ENCODE measurements at regions not wholly inside any gene's neighbourhood (a gene's known extent, or its start where the extent isn't known, plus 50 kb on each side); places are given as distances from the start of the nearest gene placed in this dataset.

DNA sequence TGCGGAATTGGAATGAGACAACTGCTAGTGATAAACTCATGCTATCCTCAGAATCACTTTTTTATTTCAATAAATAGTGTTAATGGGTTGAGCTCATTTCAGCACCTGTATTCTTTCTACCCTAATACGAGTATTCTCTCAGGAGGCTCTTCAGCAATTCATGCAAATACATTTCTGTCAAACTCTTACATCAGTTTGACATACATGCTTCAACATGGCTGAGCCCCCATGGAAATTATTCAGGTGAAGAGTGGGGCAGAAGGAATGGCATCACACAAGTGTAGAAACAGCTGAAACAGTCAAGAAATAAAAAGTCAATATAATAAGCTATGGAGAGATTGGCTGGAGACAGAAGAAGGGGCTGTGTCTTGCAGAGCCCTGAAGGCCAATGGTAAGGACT lies 77.8 kb upstream of the SNX19 start:
- TF ChIP-seq, protein P1, sequence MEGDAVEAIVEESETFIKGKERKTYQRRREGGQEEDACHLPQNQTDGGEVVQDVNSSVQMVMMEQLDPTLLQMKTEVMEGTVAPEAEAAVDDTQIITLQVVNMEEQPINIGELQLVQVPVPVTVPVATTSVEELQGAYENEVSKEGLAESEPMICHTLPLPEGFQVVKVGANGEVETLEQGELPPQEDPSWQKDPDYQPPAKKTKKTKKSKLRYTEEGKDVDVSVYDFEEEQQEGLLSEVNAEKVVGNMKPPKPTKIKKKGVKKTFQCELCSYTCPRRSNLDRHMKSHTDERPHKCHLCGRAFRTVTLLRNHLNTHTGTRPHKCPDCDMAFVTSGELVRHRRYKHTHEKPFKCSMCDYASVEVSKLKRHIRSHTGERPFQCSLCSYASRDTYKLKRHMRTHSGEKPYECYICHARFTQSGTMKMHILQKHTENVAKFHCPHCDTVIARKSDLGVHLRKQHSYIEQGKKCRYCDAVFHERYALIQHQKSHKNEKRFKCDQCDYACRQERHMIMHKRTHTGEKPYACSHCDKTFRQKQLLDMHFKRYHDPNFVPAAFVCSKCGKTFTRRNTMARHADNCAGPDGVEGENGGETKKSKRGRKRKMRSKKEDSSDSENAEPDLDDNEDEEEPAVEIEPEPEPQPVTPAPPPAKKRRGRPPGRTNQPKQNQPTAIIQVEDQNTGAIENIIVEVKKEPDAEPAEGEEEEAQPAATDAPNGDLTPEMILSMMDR (IDR thresholded peaks at IDR 0.05; ENCODE audit: low read length), result no peak
- no peak for TF ChIP-seq EZH2 (IDR thresholded peaks at IDR 0.05; ENCODE audit: borderline replicate concordance, low read length)
- no peak overlapping the region for H2AFZ ChIP-seq (ENCODE audit: low read length)
- H3K9me3 ChIP-seq (ENCODE audit: low read length), result no peaks in the 10 kb centered on the region
- H3K4me2 ChIP-seq (ENCODE audit: low read length), result no peak overlapping the region
- no peaks in the 10 kb centered on the region for H3K4me1 ChIP-seq (ENCODE audit: insufficient read depth, low read length, severe bottlenecking)
- no peaks in the 10 kb centered on the region for H3K27me3 ChIP-seq (ENCODE audit: insufficient read depth, low read length)
- no peak overlapping the region for H3K4me3 ChIP-seq (ENCODE audit: low read depth, low read length, poor library complexity, severe bottlenecking)
- no peak overlapping the region for H3K9ac ChIP-seq (ENCODE audit: low read length)
- H3K9me2 ChIP-seq (ENCODE audit: low read depth, low read length), result no peaks in the 10 kb centered on the region
- no peaks in the 10 kb centered on the region for H4K20me1 ChIP-seq (ENCODE audit: insufficient read depth, low read length)
- H3K79me2 ChIP-seq (ENCODE audit: insufficient read depth, low read length), result no peaks in the 10 kb centered on the region
- no peak overlapping the region for H3K27ac ChIP-seq (ENCODE audit: low read depth, low read length, poor library complexity, severe bottlenecking)
- no peaks in the 10 kb centered on the region for H3F3A ChIP-seq (ENCODE audit: insufficient read depth, low read length)
- H3K36me3 ChIP-seq (ENCODE audit: insufficient read depth, low read length), result no peaks in the 10 kb centered on the region

DNA sequence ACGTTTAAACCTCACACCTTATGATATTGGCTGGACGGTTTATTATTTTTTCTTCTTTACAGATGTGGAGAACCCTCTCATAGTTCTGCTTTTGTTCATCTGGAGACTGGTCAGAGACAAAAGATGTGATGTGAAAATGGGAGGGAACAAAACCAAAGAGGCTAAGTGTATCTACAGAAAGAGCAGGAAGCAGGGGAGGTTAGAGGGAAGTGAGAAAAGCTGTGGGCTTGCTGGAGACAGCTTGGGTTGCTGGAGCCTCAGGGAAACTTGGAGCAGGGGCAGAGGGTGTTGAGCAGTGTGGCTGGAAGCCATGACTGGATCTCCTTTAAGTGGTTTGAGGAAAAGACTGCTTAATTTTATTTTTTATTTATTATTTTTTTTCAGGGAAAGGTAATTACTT lies 79.0 kb upstream of the SNX19 start:
- Histone ChIP-seq H3K79me2 (ENCODE audit: insufficient read depth, low read length) (no peaks in the 10 kb centered on the region), H3K9me3 (ENCODE audit: low read length) (no peaks in the 10 kb centered on the region), H3K27me3 (ENCODE audit: insufficient read depth, low read length) (no peaks in the 10 kb centered on the region), H3F3A (ENCODE audit: insufficient read depth, low read length) (no peaks in the 10 kb centered on the region), H4K20me1 (ENCODE audit: insufficient read depth, low read length) (no peaks in the 10 kb centered on the region), H3K9me2 (ENCODE audit: low read depth, low read length) (no peaks in the 10 kb centered on the region), H3K9ac (ENCODE audit: low read length) (no peak overlapping the region), H3K27ac (ENCODE audit: low read depth, low read length, poor library complexity, severe bottlenecking) (no peak overlapping the region), H3K4me3 (ENCODE audit: low read depth, low read length, poor library complexity, severe bottlenecking) (no peak overlapping the region), H3K4me2 (ENCODE audit: low read length) (no peak overlapping the region), H3K4me1 (ENCODE audit: insufficient read depth, low read length, severe bottlenecking) (no peaks in the 10 kb centered on the region), H3K36me3 (ENCODE audit: insufficient read depth, low read length) (no peaks in the 10 kb centered on the region), H2AFZ (ENCODE audit: low read length) (no peak overlapping the region)
- TF ChIP-seq EZH2 (IDR thresholded peaks at IDR 0.05; ENCODE audit: borderline replicate concordance, low read length), result no peak
- TF ChIP-seq, protein P1 (IDR thresholded peaks at IDR 0.05; ENCODE audit: low read length), result no peak

DNA sequence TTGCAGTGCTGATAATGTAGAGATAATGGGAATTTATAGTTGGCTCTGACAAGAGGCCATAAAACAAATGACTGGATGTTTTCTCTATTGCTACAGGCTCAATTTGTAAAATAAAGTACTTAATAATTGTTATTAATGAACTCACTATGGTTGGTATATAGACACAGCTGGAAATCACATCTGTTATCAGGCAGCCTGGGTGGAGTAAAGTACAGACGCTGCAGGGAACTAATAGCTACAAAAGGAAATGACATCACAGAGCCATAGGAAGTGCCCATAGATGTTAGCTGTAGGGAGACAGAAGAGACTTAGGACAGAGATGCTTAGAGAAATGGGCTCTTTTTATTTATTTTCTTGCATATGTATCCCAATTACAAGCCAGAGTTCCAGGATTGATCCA lies 81.0 kb upstream of the SNX19 start:
- no peaks in the 10 kb centered on the region for H3K9me2 ChIP-seq (ENCODE audit: low read depth, low read length)
- TF ChIP-seq, protein P1 (IDR thresholded peaks at IDR 0.05; ENCODE audit: low read length), result no peak
- no peak for TF ChIP-seq EZH2 (IDR thresholded peaks at IDR 0.05; ENCODE audit: borderline replicate concordance, low read length)
- no peaks in the 10 kb centered on the region for H3K79me2 ChIP-seq (ENCODE audit: insufficient read depth, low read length)
- no peak overlapping the region for H3K9ac ChIP-seq (ENCODE audit: low read length)
- H2AFZ ChIP-seq (ENCODE audit: low read length), result no peak overlapping the region
- no peaks in the 10 kb centered on the region for H3K27me3 ChIP-seq (ENCODE audit: insufficient read depth, low read length)
- no peaks in the 10 kb centered on the region for H3K36me3 ChIP-seq (ENCODE audit: insufficient read depth, low read length)
- H4K20me1 ChIP-seq (ENCODE audit: insufficient read depth, low read length), result no peaks in the 10 kb centered on the region
- H3K27ac ChIP-seq (ENCODE audit: low read depth, low read length, poor library complexity, severe bottlenecking), result no peak overlapping the region
- H3K4me3 ChIP-seq (ENCODE audit: low read depth, low read length, poor library complexity, severe bottlenecking), result no peak overlapping the region
- H3K4me2 ChIP-seq (ENCODE audit: low read length), result no peak overlapping the region
- H3K9me3 ChIP-seq (ENCODE audit: low read length), result no peaks in the 10 kb centered on the region
- no peaks in the 10 kb centered on the region for H3K4me1 ChIP-seq (ENCODE audit: insufficient read depth, low read length, severe bottlenecking)
- no peaks in the 10 kb centered on the region for H3F3A ChIP-seq (ENCODE audit: insufficient read depth, low read length)

Data from OCI-LY1 (cell line).